H9 (cell line): ENCODE measurements at regions not wholly inside any gene's neighbourhood (a gene's known extent, or its start where the extent isn't known, plus 50 kb on each side); places are given as distances from the start of the nearest gene placed in this dataset.
"Not testable (repeated sequence)": the region's sequence is repeated elsewhere in the genome, so short reads cannot be mapped to it uniquely, and the experiment has no call there.

Experiments
- DNase-seq: peaks from one replicate; pipeline ENCODE4 v3.0.0-alpha.2; 2017
- H2AFZ ChIP-seq: one replicate; pipeline ENCODE4 v1.6.1; 2013; ENCODE audit warnings: mild to moderate bottlenecking, low read length, control low read depth, moderate library complexity
- H2AK5ac ChIP-seq: 2 replicates; pipeline ENCODE4 v1.6.1; 2013; ENCODE audit warnings: low read length, control low read depth, mixed read lengths; ENCODE audit not compliant: insufficient read length
- H2BK120ac ChIP-seq: one replicate; pipeline ENCODE4 v1.6.1; 2013; ENCODE audit warnings: low read depth, mild to moderate bottlenecking, low read length, control low read depth, inconsistent platforms; ENCODE audit not compliant: poor library complexity, severe bottlenecking
- H2BK12ac ChIP-seq: 2 replicates; pipeline ENCODE4 v1.6.1; 2013; ENCODE audit warnings: low read length, control low read depth, mixed read lengths, low read depth; ENCODE audit not compliant: insufficient read length
- H2BK15ac ChIP-seq: 2 replicates; pipeline ENCODE4 v1.6.1; 2013; ENCODE audit warnings: low read depth, low read length, control low read depth
- H2BK20ac ChIP-seq: one replicate; pipeline ENCODE4 v1.6.1; 2013; ENCODE audit warnings: low read depth, mild to moderate bottlenecking, low read length, control low read depth, inconsistent platforms; ENCODE audit not compliant: poor library complexity, severe bottlenecking
- H2BK5ac ChIP-seq: 2 replicates; pipeline ENCODE4 v1.6.1; 2013; ENCODE audit warnings: low read length, control low read depth, mixed read lengths; ENCODE audit not compliant: insufficient read length
- H3K14ac ChIP-seq: 2 replicates; pipeline ENCODE4 v1.6.1; 2013; ENCODE audit warnings: low read length, control low read depth; ENCODE audit not compliant: insufficient read depth
- H3K18ac ChIP-seq: 2 replicates; pipeline ENCODE4 v1.6.1; 2013; ENCODE audit warnings: low read depth, mild to moderate bottlenecking, mixed read lengths, low read length, control low read depth; ENCODE audit not compliant: insufficient read length
- H3K23ac ChIP-seq: 2 replicates; pipeline ENCODE4 v1.6.1; 2013; ENCODE audit warnings: low read length, control low read depth, mixed read lengths, low read depth; ENCODE audit not compliant: insufficient read length
- H3K23me2 ChIP-seq: 2 replicates; pipeline ENCODE4 v1.6.1; 2013; ENCODE audit warnings: low read depth, mild to moderate bottlenecking, mixed read lengths, low read length, control low read depth; ENCODE audit not compliant: insufficient read length, poor library complexity, severe bottlenecking
- H3K27ac ChIP-seq: 2 replicates; pipeline ENCODE4 v1.5.1; 2013; ENCODE audit warnings: low read length, control low read depth, mixed read lengths, low read depth; ENCODE audit not compliant: insufficient read length
- H3K27me3 ChIP-seq: 2 replicates; pipeline ENCODE4 v1.6.1; 2013; ENCODE audit warnings: low read length, control low read depth, inconsistent platforms; ENCODE audit not compliant: insufficient read depth
- H3K4ac ChIP-seq: 2 replicates; pipeline ENCODE4 v1.6.1; 2013; ENCODE audit warnings: low read depth, mild to moderate bottlenecking, control low read depth, inconsistent platforms, low read length, moderate library complexity
- H3K4me1 ChIP-seq: 2 replicates; pipeline ENCODE4 v1.6.1; 2013; ENCODE audit warnings: low read length, control low read depth, inconsistent platforms; ENCODE audit not compliant: insufficient read depth
- H3K4me2 ChIP-seq: 2 replicates; pipeline ENCODE4 v1.6.1; 2013; ENCODE audit warnings: low read length, control low read depth, mixed read lengths; ENCODE audit not compliant: insufficient read length, insufficient read depth
- H3K56ac ChIP-seq: 2 replicates; pipeline ENCODE4 v1.6.1; 2013; ENCODE audit warnings: low read depth, mild to moderate bottlenecking, mixed read lengths, low read length, control low read depth; ENCODE audit not compliant: insufficient read length
- H3K79me1 ChIP-seq: 2 replicates; pipeline ENCODE4 v1.6.1; 2013; ENCODE audit warnings: low read depth, mild to moderate bottlenecking, moderate library complexity, low read length, control low read depth, inconsistent platforms; ENCODE audit not compliant: insufficient read depth, poor library complexity, severe bottlenecking
- H3K79me2 ChIP-seq: 2 replicates; pipeline ENCODE4 v1.6.1; 2013; ENCODE audit warnings: low read length, control low read depth, inconsistent platforms; ENCODE audit not compliant: insufficient read depth
- H3K9ac ChIP-seq: 2 replicates; pipeline ENCODE4 v1.6.1; 2013; ENCODE audit warnings: low read length, control low read depth, mixed read lengths; ENCODE audit not compliant: insufficient read length; ENCODE audit errors: extremely low read depth
- H3K9me3 ChIP-seq: one replicate; pipeline ENCODE4 v1.6.1; 2013; ENCODE audit warnings: low read depth, low read length, inconsistent platforms; ENCODE audit not compliant: control insufficient read depth
- H3T11ph ChIP-seq: one replicate; pipeline ENCODE4 v1.6.1; 2013; ENCODE audit warnings: mild to moderate bottlenecking, low read length, control low read depth, inconsistent platforms
- H4K20me1 ChIP-seq: one replicate; pipeline ENCODE4 v1.6.1; 2013; ENCODE audit not compliant: control insufficient read depth, insufficient read length, insufficient read depth
- H4K5ac ChIP-seq: 2 replicates; pipeline ENCODE4 v1.6.1; 2013; ENCODE audit warnings: low read depth, mild to moderate bottlenecking, mixed read lengths, low read length, control low read depth; ENCODE audit not compliant: insufficient read length
- H4K8ac ChIP-seq: replicated peaks from 2 replicates; pipeline ENCODE4 v1.6.1; 2013; ENCODE audit warnings: low read length, control low read depth, mixed read lengths, low read depth; ENCODE audit not compliant: insufficient read length
- H4K91ac ChIP-seq: 2 replicates; pipeline ENCODE4 v1.6.1; 2013; ENCODE audit warnings: low read depth, mild to moderate bottlenecking, moderate library complexity, mixed read lengths, low read length, control low read depth; ENCODE audit not compliant: insufficient read length
- H3K27ac Mint-ChIP-seq, 3 experiments: 2 replicates in 2 of 3; 3 replicates in 1 of 3; pipeline ENCODE4 v1.8.0; 2020 to 2021; ENCODE audit warnings: mixed read lengths in 3 of 3, mild to moderate bottlenecking in 1 of 3, moderate library complexity in 1 of 3
- H3K27me3 Mint-ChIP-seq: 2 replicates; pipeline ENCODE4 v1.8.0; 2021; ENCODE audit warnings: low read depth, mild to moderate bottlenecking, moderate library complexity, mixed read lengths
- H3K36me3 Mint-ChIP-seq, 3 experiments: 2 replicates in 2 of 3; 3 replicates in 1 of 3; pipeline ENCODE4 v1.8.0; 2020 to 2021; ENCODE audit warnings: low read depth in 3 of 3, mixed read lengths in 3 of 3; ENCODE audit not compliant: insufficient read depth in 1 of 3
- H3K4me1 Mint-ChIP-seq, 2 experiments: 2 replicates each; pipeline ENCODE4 v1.8.0; 2020; ENCODE audit warnings: mixed read lengths in 2 of 2
- H3K4me3 Mint-ChIP-seq, 2 experiments: 2 replicates in 1 of 2; 3 replicates in 1 of 2; pipeline ENCODE4 v1.8.0; 2020 to 2021; ENCODE audit warnings: mild to moderate bottlenecking in 2 of 2, mixed read lengths in 2 of 2, moderate library complexity in 1 of 2
- H3K9me3 Mint-ChIP-seq, 2 experiments: 2 replicates in 1 of 2; 3 replicates in 1 of 2; pipeline ENCODE4 v1.8.0; 2020; ENCODE audit warnings: mild to moderate bottlenecking in 2 of 2, mixed read lengths in 2 of 2, moderate library complexity in 1 of 2
- WGBS: extraction: QIAGEN DNeasy Blood & Tissue Kit; methylation state at CpG from one replicate; pipeline ENCODE4 v1.1.7; 2013; ENCODE audit warnings: missing lambda C conversion rate, low lambda C conversion rate, mixed read lengths; ENCODE audit not compliant: insufficient read length; ENCODE audit errors: extremely low coverage; 5-methylcytosine and 5-hydroxymethylcytosine counted together

- not testable (repeated sequence) for H3K9me3 Mint-ChIP-seq, H4K20me1 ChIP-seq, H3K27ac Mint-ChIP-seq, H3K79me2 ChIP-seq, H3K18ac ChIP-seq, H4K5ac ChIP-seq, H3K27me3 Mint-ChIP-seq, H3K23me2 ChIP-seq, H4K91ac ChIP-seq, H2AFZ ChIP-seq, H2BK120ac ChIP-seq, DNase-seq, H3K56ac ChIP-seq, H3K4me2 ChIP-seq, H3K4me1 ChIP-seq, H3K9me3 ChIP-seq, H2BK5ac ChIP-seq, H3K9ac ChIP-seq, H4K8ac ChIP-seq, H3K14ac ChIP-seq, H3K27ac ChIP-seq, H3K4me1 Mint-ChIP-seq, H3K4ac ChIP-seq, H3K79me1 ChIP-seq, H3K4me3 Mint-ChIP-seq, H3K27me3 ChIP-seq, H3T11ph ChIP-seq, H3K23ac ChIP-seq, H2BK15ac ChIP-seq, H2AK5ac ChIP-seq, H2BK20ac ChIP-seq, H2BK12ac ChIP-seq
- no CpG with 5 or more reads among the region's 11 CpGs for WGBS
- peaks cover 5 to 11% (median 10%) of the 10 kb centered on the region in 3 experiments for H3K36me3 Mint-ChIP-seq
Observed at GRCh38 chr15:22569486-22569885, 110.8 kb downstream of the GOLGA6L22 start.

- H3K9ac ChIP-seq, H3K27me3 Mint-ChIP-seq, H3K4me1 ChIP-seq: not testable (repeated sequence)
Observed at GRCh38 chr15:22572152-22572735, 113.5 kb downstream of the GOLGA6L22 start.

More at GRCh38 chr15:22572152-22572735, 113.5 kb downstream of the GOLGA6L22 start:
- H4K8ac ChIP-seq, H2BK20ac ChIP-seq, H2AK5ac ChIP-seq, H2BK5ac ChIP-seq, H2BK15ac ChIP-seq, H3K14ac ChIP-seq, H2BK12ac ChIP-seq, H3K18ac ChIP-seq, H3K23ac ChIP-seq, H3K4me3 Mint-ChIP-seq, H3K56ac ChIP-seq, H3K9me3 ChIP-seq, H4K5ac ChIP-seq, H2BK120ac ChIP-seq, H3K4ac ChIP-seq, H3K4me1 Mint-ChIP-seq, H3K23me2 ChIP-seq, H3K27ac ChIP-seq, H3K27me3 ChIP-seq, H4K20me1 ChIP-seq, H3T11ph ChIP-seq, H3K9me3 Mint-ChIP-seq, H3K4me2 ChIP-seq, H4K91ac ChIP-seq, H3K27ac Mint-ChIP-seq, H3K79me2 ChIP-seq, DNase-seq, H3K79me1 ChIP-seq, H2AFZ ChIP-seq: not testable (repeated sequence)
- WGBS: no CpG with 5 or more reads among the region's 6 CpGs
- H3K36me3 Mint-ChIP-seq: peaks cover 5 to 11% (median 8%) of the 10 kb centered on the region in 3 experiments; a peak in 6 of 7 replicates
